NCI-H748 (cell line): ENCODE measurements at regions not wholly inside any gene's neighbourhood (a gene's known extent, or its start where the extent isn't known, plus 50 kb on each side); places are given as distances from the start of the nearest gene placed in this dataset.
A peak's percentile ranks its signal among the peaks of the same experiment; 100 is the strongest.

Source experiments
- DNase-seq: peaks from one replicate; lab custom pipeline; 2025; ENCODE audit not compliant: unreplicated experiment; lab: John Stamatoyannopoulos, UW

DNA sequence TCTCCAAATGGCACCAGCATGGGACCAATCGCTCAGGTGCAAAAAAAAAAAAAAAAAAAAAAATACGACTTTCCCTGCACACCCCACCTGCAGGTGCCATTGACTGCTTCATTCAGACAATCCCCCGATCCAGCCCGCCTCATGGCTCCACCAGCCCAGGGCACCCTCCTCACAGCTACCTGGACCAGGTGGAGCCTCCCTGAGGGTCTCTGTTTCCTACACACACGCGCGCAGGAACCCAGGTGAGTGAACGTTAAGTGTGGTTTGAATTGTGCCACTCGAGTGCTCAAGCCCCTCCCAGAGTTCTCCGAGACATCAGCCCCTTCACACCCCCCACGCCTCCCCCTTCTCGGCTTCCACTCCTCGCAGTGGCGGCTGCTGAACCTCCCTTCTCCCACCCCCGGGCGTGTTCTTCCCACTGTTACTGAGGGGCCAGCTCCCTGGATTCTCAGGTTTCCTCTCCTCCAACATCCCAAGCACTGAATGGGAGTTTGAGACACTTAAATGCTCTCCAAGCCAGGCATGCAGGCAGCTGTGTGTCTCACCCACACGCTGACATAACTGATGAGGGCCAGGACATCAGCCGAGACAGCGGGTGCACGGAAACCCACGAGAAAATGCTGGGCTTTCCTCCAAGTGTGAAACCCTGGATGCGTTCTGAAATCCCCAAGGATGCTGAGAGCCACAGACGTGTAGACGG, 88.8 kb upstream of the SNTG2 start:
- DNase-seq, result peak; percentile 46

DNA sequence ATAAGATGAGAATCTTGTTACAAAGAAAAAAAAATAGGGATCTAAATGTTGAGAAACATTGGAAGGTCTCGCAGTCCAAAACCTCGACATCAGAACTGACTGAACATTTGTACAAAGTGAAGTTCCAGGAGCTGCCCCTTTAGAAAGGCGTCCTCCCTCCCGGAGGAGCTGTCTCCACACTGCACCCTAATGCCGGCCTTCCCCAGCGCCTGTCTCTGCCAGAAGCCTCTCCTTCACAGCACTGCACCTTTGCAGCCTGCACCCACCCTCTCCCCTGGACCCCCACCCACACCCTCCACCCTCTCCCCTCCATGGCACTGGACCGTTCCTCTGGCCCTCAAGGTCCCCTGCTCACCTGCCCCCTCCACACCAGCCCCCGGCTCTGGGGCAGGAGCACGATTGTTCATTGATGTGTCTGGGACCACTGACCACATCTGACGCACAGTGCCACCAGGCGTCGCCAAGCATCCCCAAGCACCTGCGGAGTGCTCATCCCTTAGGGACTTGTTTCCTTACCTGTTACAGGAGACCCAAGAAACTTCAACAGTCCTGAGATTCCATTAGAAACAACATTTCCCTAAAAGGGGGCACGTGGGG, 90.3 kb upstream of the SNTG2 start:
- peak; percentile 13 for DNase-seq

DNA sequence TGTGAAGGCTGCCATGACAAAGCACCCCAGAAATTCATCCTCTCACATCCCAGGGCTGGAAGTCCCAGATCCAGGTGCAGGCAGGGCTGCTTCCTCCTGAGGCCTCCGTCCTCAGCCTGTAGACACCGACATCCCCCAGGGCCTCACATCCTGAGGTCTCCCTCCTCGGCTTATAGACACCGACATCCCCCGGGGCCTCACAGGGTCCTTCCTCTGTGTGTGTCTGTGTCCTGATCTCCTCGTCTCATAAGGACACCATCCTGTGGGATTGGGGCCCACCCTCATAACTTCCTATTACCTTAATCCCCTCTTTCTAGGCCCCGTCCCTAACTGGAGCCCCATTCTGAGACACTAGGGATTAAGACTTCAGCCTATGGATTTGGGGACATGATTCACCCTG, 92.0 kb upstream of the SNTG2 start:
- DNase-seq, result no peak

GRCh38 chr2:857937-858336, 92.7 kb upstream of the SNTG2 start:
- no peak for DNase-seq

DNA sequence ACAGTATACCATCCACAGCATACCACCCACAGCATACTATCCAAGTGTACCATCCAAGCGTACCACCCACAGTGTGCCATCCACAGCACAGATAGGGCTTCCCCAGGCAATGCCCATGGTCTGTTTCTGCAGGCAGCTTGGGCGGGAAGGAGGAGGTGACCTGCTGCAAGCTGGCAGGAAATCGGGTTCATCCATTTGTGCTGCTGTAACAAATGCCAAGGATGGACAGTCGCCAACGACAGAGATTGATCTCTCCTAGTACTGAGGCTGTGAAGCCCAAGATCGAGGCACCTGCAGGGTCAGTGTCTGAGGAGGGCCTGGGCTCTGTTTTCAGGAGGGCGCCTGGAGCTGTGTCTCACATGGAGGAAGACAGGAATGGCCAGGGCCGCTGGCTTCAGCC, 93.6 kb upstream of the SNTG2 start:
- DNase-seq, result no peak

DNA sequence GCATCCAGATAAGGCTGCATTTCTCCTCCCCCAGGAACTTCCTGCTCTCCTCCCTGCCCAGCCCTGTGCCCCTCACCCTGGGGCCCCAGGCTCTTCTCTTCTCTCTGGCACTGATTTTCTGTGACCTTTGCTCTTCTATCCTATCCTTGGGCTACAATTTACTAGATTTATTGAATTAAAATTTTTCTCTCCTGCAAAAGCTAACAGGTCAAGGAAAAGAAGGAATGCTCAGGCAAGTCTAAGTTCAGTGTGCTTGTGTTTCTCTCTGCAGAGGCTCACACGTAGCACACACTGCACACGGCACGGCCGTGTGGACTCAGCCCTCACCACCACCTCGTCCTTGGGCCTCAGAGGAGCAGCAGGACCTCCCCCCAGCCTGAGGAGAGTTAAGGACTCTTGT, 94.2 kb upstream of the SNTG2 start:
- no peak for DNase-seq

DNA sequence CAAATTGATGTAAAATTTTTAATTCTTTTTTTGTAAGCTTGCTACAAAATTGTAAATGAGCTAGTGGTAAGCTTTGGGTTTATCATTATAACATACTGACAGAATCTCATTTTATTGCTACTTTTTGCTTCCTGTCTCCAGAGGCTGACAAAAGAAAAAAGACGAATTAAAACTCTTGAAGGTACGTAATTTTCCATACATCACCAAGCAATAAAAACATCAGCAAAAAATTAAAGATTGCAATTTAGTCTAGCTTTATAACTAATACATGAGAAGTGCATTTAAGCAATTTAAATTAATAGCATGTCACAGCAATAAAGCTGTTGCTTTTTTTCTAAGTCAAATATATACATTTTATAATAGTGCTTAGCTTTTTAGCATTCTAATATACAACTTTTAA, 94.6 kb upstream of the SNTG2 start:
- DNase-seq, result no peak

DNA sequence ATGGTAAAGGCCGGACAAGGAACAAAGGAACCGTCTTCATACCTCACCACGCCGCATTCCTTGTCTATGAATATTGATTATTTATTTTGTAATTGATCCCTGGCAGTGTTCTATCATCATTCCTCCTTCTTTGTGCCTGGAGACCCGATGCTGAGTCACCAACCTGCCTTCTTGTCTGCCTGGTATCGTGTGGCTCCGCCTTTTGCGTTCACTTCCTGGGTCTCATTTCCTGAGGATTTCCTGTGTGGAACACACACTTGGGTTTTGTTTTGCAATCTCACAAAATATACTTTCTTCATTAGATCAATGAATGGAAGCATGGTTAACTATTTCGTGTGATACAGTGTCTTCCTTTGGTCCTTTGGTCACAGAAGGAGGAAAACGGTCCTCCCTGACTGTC, 95.5 kb upstream of the SNTG2 start:
- DNase-seq, result no peak

GRCh38 chr2:854460-854859, 96.2 kb upstream of the SNTG2 start:
- peak; percentile 59 for DNase-seq

GRCh38 chr2:853203-853870, 97.3 kb upstream of the SNTG2 start:
- DNase-seq, result no peak

GRCh38 chr2:852168-852567, 98.5 kb upstream of the SNTG2 start:
- DNase-seq, result no peak

GRCh38 chr2:851680-852079, 99.0 kb upstream of the SNTG2 start:
- DNase-seq, result no peak

- no peak for DNase-seq
Measured at GRCh38 chr2:851078-851477, 99.6 kb upstream of the SNTG2 start.

- no peak for DNase-seq
Measured at GRCh38 chr2:850429-850828, 100.2 kb upstream of the SNTG2 start.

DNA sequence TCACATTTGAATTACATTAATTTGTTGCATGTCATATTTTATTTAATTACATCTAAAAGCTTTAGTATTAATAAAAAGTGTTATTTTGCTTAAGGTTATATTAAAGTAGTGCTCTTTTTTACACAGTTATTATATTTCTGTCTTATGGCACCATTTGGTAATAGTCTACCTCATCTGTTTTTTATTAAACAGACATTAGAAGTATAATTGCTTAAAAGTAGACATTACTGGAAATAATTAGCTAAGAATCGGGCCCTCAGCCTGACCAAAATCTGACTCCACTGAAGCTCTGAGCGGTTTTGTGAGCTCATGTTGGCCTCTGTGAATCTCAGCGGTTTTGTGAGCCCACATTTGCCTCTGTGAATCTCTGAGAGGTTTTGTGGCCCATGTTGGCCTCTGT, 102.5 kb upstream of the SNTG2 start:
- DNase-seq, result no peak

DNA sequence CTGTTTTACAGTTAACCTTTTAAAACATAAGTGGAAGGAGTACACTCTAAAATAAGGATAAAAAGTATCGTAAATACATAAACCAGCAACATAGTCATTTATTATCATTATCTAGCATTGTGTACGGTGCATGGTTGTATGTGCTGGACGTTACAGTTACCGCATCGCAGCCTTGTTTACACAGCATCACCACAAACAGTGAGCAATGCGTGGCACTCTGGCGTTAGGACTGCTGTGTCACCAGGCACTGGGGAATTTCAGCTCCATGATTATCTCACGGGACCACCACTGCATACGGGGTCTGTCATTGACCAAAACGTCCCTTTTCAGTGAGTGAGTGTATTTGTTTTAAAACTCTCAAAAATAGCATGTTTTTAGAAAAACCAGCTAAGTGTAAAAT, 103.0 kb upstream of the SNTG2 start:
- DNase-seq, result peak; percentile 62

- DNase-seq, result no peak
Measured at GRCh38 chr2:844715-845114, 105.9 kb upstream of the SNTG2 start.

- no peak for DNase-seq
Measured at GRCh38 chr2:842151-842803, 108.4 kb upstream of the SNTG2 start.

DNA sequence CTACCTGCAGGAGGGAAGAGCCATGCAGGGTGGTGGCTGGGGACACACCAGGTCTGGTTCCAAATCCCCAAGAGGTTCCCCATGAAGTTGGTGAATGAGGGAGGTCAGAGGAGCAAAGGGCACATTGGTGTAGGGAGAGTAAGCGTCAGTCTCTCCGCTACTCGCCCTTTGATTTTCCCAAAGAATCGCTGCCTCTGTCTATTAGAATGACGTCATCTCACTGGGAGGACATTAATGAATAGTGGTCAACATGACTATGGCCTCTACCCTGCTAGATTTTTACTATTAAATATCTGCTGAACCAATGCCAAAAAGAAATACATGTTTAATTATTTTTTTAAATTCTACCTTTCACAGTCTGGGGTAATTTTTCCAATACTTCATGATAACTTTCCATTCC, 109.6 kb upstream of the SNTG2 start:
- DNase-seq, result no peak

- no peak for DNase-seq
Measured at GRCh38 chr2:834233-834632, 116.4 kb upstream of the SNTG2 start.

DNA sequence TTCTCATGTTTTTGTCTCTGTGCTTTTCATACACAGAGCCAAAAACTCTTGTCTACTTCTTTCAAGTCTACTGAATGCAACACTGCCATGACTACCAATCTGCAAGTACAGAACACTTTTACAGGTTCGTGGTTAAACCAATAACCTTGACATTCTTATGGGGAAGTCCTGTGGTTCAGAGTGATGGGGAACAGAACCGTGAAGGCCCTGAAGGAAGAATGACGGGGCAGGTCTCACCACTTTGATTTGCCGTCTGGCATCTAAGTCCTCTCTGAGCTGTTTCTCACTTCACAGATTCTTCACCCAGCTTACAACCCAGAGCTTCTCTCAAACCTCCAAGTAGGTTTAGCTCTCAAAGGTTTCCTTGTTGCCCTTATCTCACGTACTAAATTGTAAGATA, 117.5 kb upstream of the SNTG2 start:
- DNase-seq, result no peak

GRCh38 chr2:832635-833034, 118.0 kb upstream of the SNTG2 start:
- DNase-seq, result no peak
